ENCODE measurements at regions not wholly inside any gene's neighbourhood (a gene's known extent, or its start where the extent isn't known, plus 50 kb on each side); places are given as distances from the start of the nearest gene placed in this dataset.

DNA sequence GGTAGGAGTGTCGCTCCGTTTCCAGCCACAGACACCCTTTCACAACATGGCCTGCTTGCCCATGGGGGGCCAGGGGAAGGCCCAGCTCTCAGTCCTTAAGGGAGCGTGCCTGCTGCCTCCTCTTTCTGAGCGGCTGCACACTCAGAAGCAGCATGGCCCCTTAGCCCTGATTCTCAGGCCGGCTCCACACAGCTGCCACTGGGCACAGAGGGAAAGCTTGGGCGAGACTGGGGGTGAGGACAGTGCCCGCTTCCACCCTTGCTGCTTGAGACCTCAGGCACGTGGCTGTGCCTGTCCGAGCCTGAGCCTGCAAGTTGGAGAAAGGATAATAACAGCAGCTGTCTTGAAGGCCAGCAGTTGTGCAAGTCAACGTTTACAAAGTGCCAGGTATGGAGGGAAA lies 416.3 kb downstream of the SHANK2 start:
- Histone ChIP-seq H3K27me3 (peaks cover 0 to 25% of the 10 kb centered on the region in 2 donors), H3K27ac (no peak overlapping the region), H3K36me3 (no peaks in the 10 kb centered on the region), H3K4me3 (no peak overlapping the region), H3K4me1 (no peaks in the 10 kb centered on the region), H3K9me3 (peaks cover 0 to 11% (median 4%) of the 10 kb centered on the region in 3 donors)
- TF ChIP-seq, protein P1, sequence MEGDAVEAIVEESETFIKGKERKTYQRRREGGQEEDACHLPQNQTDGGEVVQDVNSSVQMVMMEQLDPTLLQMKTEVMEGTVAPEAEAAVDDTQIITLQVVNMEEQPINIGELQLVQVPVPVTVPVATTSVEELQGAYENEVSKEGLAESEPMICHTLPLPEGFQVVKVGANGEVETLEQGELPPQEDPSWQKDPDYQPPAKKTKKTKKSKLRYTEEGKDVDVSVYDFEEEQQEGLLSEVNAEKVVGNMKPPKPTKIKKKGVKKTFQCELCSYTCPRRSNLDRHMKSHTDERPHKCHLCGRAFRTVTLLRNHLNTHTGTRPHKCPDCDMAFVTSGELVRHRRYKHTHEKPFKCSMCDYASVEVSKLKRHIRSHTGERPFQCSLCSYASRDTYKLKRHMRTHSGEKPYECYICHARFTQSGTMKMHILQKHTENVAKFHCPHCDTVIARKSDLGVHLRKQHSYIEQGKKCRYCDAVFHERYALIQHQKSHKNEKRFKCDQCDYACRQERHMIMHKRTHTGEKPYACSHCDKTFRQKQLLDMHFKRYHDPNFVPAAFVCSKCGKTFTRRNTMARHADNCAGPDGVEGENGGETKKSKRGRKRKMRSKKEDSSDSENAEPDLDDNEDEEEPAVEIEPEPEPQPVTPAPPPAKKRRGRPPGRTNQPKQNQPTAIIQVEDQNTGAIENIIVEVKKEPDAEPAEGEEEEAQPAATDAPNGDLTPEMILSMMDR (IDR thresholded peaks at IDR 0.05) = no peak
- DNase-seq = no peak
- intact Hi-C loops (cut with DNase I; ENCODE audit: low total_unique reads) = no loop called here

DNA sequence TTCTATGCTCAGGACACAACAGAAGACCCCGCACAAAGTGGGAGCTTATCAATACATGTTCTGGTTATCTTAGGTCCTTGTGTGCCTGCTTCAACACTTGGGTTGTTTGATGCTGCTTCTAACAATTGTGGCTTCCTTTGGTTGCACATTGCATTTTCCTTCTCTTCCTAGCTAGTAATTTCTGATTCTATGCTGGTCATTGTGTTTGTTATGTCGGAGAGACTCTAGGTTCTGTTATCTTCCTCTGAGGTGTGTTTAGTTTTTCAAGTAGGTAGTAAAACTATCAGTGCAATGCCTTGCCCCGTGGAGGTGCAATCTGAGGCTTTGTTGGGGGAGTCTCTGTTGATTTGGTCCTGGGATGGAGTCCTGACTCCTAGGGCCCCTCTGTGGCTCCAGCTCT lies 414.2 kb downstream of the SHANK2 start:
- peaks cover 0 to 16% of the 10 kb centered on the region in 2 donors for H3K27me3 ChIP-seq
- DNase-seq = no peak
- H3K27ac ChIP-seq = no peak overlapping the region
- TF ChIP-seq, protein P1 (IDR thresholded peaks at IDR 0.05) = no peak
- H3K9me3 ChIP-seq = peaks cover 0 to 11% (median 4%) of the 10 kb centered on the region in 3 donors
- H3K36me3 ChIP-seq = no peaks in the 10 kb centered on the region
- H3K4me3 ChIP-seq = no peak overlapping the region
- intact Hi-C loops (cut with DNase I; ENCODE audit: low total_unique reads) = no loop called here
- no peaks in the 10 kb centered on the region for H3K4me1 ChIP-seq

DNA sequence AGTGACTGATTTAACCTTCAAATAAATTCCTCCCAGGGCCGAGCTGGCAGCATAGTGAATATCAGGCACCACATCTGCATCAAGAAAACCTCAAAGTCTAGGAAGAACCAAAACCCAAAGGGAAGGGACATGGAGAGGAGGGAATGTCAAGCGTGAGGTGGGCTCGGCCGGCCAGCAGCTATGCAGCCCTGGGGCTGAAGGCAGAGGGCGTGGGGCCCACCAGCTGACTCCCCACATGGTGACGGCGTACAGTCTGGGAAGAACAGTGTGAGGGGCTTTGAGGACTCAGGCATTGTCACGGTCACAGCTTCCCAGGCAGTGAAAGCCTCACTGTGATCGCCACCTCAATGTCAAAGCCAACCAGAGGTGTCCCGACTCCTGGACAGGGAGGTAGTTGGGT lies 412.5 kb downstream of the SHANK2 start:
- Histone ChIP-seq H3K4me3 (no peak overlapping the region), H3K9me3 (peaks cover 0 to 11% (median 4%) of the 10 kb centered on the region in 3 donors), H3K27me3 (peaks cover 0 to 20% of the 10 kb centered on the region in 2 donors), H3K36me3 (no peaks in the 10 kb centered on the region), H3K4me1 (no peaks in the 10 kb centered on the region), H3K27ac (no peak overlapping the region)
- intact Hi-C loops (cut with DNase I; ENCODE audit: low total_unique reads) = no loop called here
- no peak for DNase-seq
- TF ChIP-seq, protein P1 (IDR thresholded peaks at IDR 0.05) = no peak

DNA sequence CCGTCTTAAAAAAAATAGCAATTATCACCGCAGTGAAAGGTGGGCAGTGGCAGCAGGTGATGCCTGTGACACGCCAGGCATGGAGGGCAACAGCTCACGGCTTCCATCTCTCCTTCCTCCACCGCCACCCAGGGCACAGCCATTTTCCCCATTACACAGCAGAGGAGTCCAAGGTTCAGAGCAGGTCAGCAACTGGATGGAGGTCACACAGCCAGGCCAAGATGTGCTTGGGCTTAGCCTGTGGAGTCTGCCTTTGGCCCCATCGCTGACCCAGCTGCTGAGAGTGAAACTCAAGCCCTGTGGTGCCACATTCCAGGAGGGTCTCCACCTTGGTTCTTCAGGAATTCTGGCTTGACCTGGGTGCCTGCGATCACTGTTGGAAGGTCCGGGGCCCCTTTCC lies 411.1 kb downstream of the SHANK2 start:
- Histone ChIP-seq H3K9me3 (peaks cover 0 to 11% (median 4%) of the 10 kb centered on the region in 3 donors), H3K4me1 (no peaks in the 10 kb centered on the region), H3K4me3 (no peak overlapping the region), H3K36me3 (no peaks in the 10 kb centered on the region), H3K27me3 (peaks cover 0 to 19% of the 10 kb centered on the region in 2 donors), H3K27ac (no peak overlapping the region)
- TF ChIP-seq, protein P1 (IDR thresholded peaks at IDR 0.05) = no peak
- intact Hi-C loops (cut with DNase I; ENCODE audit: low total_unique reads) = no loop called here
- no peak for DNase-seq

DNA sequence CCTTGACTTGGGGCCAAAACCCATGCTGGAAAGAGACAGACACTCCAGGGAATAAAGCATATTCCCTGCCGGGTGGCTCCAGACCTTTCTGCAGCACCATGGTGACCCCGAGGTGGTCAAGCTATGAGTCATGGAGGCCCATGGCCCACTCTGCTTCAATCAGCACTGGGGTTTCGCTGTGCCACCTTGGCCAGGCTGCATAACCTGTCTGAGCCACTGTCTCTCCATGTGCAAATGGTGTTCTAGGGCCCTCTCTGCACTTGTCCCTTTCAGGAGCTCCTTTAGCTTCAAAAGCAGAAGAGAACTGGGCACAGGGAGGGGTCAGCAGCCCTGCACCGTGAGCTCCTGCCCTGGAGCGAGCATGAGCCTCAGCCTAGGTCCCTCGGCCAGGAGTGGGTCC lies 410.1 kb downstream of the SHANK2 start:
- TF ChIP-seq, protein P1 (IDR thresholded peaks at IDR 0.05) = no peak
- H3K4me3 ChIP-seq = no peak overlapping the region
- no peak overlapping the region for H3K27ac ChIP-seq
- no peak for DNase-seq
- no peaks in the 10 kb centered on the region for H3K36me3 ChIP-seq
- intact Hi-C loops (cut with DNase I; ENCODE audit: low total_unique reads) = no loop called here
- peaks cover 0 to 19% of the 10 kb centered on the region in 2 donors for H3K27me3 ChIP-seq
- no peaks in the 10 kb centered on the region for H3K4me1 ChIP-seq
- H3K9me3 ChIP-seq = peaks cover 0 to 11% (median 4%) of the 10 kb centered on the region in 3 donors

DNA sequence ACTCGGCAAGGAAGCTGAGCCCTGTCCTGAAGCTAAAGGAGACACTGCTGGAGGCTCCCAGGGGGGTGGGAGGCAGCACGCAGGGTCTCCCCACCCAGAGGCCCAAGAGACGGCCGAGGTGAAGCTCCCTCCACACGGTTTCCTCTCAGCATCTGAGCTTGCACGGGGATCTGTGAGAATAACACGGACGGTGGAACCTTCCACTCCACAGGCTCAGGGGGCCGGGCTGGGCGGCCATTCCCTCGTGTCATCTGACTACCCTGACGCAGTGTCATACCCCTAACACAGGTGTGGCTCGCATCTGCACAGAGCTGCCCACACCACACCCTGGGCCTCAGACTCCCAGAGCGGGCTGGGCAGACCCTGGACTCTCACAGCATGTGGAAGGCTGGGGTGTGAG lies 409.7 kb downstream of the SHANK2 start:
- Histone ChIP-seq H3K27ac (no peak overlapping the region), H3K4me1 (no peaks in the 10 kb centered on the region), H3K27me3 (peaks cover 0 to 21% of the 10 kb centered on the region in 2 donors), H3K36me3 (no peaks in the 10 kb centered on the region), H3K9me3 (peaks cover 0 to 11% (median 4%) of the 10 kb centered on the region in 3 donors), H3K4me3 (no peak overlapping the region)
- TF ChIP-seq, protein P1 (IDR thresholded peaks at IDR 0.05) = no peak
- DNase-seq = no peak
- intact Hi-C loops (cut with DNase I; ENCODE audit: low total_unique reads) = no loop called here
